Calu3 (cell line): ENCODE measurements at regions not wholly inside any gene's neighbourhood (a gene's known extent, or its start where the extent isn't known, plus 50 kb on each side); places are given as distances from the start of the nearest gene placed in this dataset.

Experiments used
- BruUV-seq: library from RNA; stranded (reverse); fragments of 400-500 nt; replicated peaks from 2 replicates; lab custom pipeline; 2021; lab: Mats Ljungman, UMichigan
- CTCF ChIA-PET: fragments of 300-600 bp; sonication (Branson Sonifier 250); formaldehyde crosslinking; loops from one replicate; lab custom pipeline; 2022; ENCODE audit warnings: antibody characterized with exemption; lab: Charles Lee
- DNase-seq: peaks from one replicate; pipeline ENCODE4 v3.0.0; 2022
- H3K27ac Mint-ChIP-seq: one replicate; pipeline ENCODE4 v1.8.0; 2022; ENCODE audit warnings: mixed read lengths; ENCODE audit not compliant: unreplicated experiment
- H3K27me3 Mint-ChIP-seq: one replicate; pipeline ENCODE4 v1.8.0; 2022; ENCODE audit warnings: mixed read lengths; ENCODE audit not compliant: unreplicated experiment
- H3K36me3 Mint-ChIP-seq: one replicate; pipeline ENCODE4 v1.8.0; 2022; ENCODE audit warnings: mild to moderate bottlenecking, moderate library complexity, mixed read lengths; ENCODE audit not compliant: insufficient read depth, unreplicated experiment
- H3K4me1 Mint-ChIP-seq: one replicate; pipeline ENCODE4 v1.8.0; 2022; ENCODE audit warnings: mild to moderate bottlenecking, low read depth, mixed read lengths; ENCODE audit not compliant: unreplicated experiment
- H3K4me3 Mint-ChIP-seq: one replicate; pipeline ENCODE4 v1.8.0; 2022; ENCODE audit warnings: mild to moderate bottlenecking, low read depth, moderate library complexity, mixed read lengths; ENCODE audit not compliant: unreplicated experiment
- H3K9me3 Mint-ChIP-seq: one replicate; pipeline ENCODE4 v1.8.0; 2022; ENCODE audit warnings: low read depth, mixed read lengths; ENCODE audit not compliant: unreplicated experiment
- CTCF ChIP-seq: fragments of 200-600 bp; IDR thresholded peaks from one replicate; pipeline ENCODE4 v1.8.0; 2022; ENCODE audit warnings: antibody characterized with exemption; ENCODE audit not compliant: unreplicated experiment
- intact Hi-C: fragments of 100-400 bp; cut with micrococcal nuclease; formaldehyde crosslinking; loops from one replicate; pipeline ENCODE4 v1.10.0; 2022; ENCODE audit not compliant: unreplicated experiment

- BruUV-seq = no TSS peak
- H3K36me3 Mint-ChIP-seq = no peaks in the 10 kb centered on the region
These were observed 258.7 kb upstream of the ACTRT1 start for GRCh38 chrX:128310912-128311311.

GRCh38 chrX:128309311-128309710 is 257.1 kb upstream of the ACTRT1 start:
- no peak for DNase-seq
- CTCF ChIA-PET = no interaction called here
- no peak overlapping the region for H3K4me3 Mint-ChIP-seq
- no peaks in the 10 kb centered on the region for H3K27me3 Mint-ChIP-seq
- H3K27ac Mint-ChIP-seq = no peak overlapping the region
- H3K9me3 Mint-ChIP-seq = no peaks in the 10 kb centered on the region
- no peaks in the 10 kb centered on the region for H3K36me3 Mint-ChIP-seq
- intact Hi-C loops = no loop called here
- BruUV-seq = no TSS peak
- no peak for TF ChIP-seq CTCF
- no peaks in the 10 kb centered on the region for H3K4me1 Mint-ChIP-seq

More at GRCh38 chrX:128310912-128311311, 258.7 kb upstream of the ACTRT1 start:
- Mint-ChIP-seq H3K9me3 (no peaks in the 10 kb centered on the region), H3K4me3 (no peak overlapping the region), H3K27me3 (no peaks in the 10 kb centered on the region), H3K27ac (no peak overlapping the region), H3K4me1 (no peaks in the 10 kb centered on the region)
- TF ChIP-seq CTCF = no peak
- no peak for DNase-seq
- CTCF ChIA-PET = no interaction called here
- intact Hi-C loops = no loop called here

- H3K27ac Mint-ChIP-seq = no peak overlapping the region
- H3K36me3 Mint-ChIP-seq = no peaks in the 10 kb centered on the region
- no peak for DNase-seq
- no peak overlapping the region for H3K4me3 Mint-ChIP-seq
- BruUV-seq = no TSS peak
- no peaks in the 10 kb centered on the region for H3K27me3 Mint-ChIP-seq
- CTCF ChIA-PET = no interaction called here
- peaks cover 6% of the 10 kb centered on the region for H3K9me3 Mint-ChIP-seq
- intact Hi-C loops = no loop called here
- H3K4me1 Mint-ChIP-seq = no peaks in the 10 kb centered on the region
- no peak for TF ChIP-seq CTCF
These were observed 242.0 kb upstream of the ACTRT1 start for GRCh38 chrX:128294198-128294597.

- intact Hi-C loops = no loop called here
- no peaks in the 10 kb centered on the region for H3K27me3 Mint-ChIP-seq
- no peak overlapping the region for H3K4me3 Mint-ChIP-seq
- no peak for DNase-seq
- no peak for TF ChIP-seq CTCF
- peaks cover 11% of the 10 kb centered on the region for H3K9me3 Mint-ChIP-seq
- H3K4me1 Mint-ChIP-seq = no peaks in the 10 kb centered on the region
- no peaks in the 10 kb centered on the region for H3K36me3 Mint-ChIP-seq
- CTCF ChIA-PET = no interaction called here
- no peak overlapping the region for H3K27ac Mint-ChIP-seq
- no TSS peak for BruUV-seq
These were observed 235.5 kb upstream of the ACTRT1 start for GRCh38 chrX:128287693-128288092.
